GM10266 (cell line): ENCODE measurements at regions not wholly inside any gene's neighbourhood (a gene's known extent, or its start where the extent isn't known, plus 50 kb on each side); places are given as distances from the start of the nearest gene placed in this dataset.

Experiments used
- DNase-seq: peaks from one replicate; pipeline ENCODE4 v3.0.0; 2012; ENCODE audit errors: extremely low spot score
- CTCF ChIP-seq: IDR thresholded peaks from 2 replicates; pipeline ENCODE4 v1.5.1; 2012; ENCODE audit warnings: mild to moderate bottlenecking, low read depth; ENCODE audit not compliant: control insufficient read depth, insufficient read depth; ENCODE audit errors: missing control alignments

- DNase-seq = no peak
- TF ChIP-seq CTCF = no peak
Measured at GRCh38 chr7:34406848-34407530, 251.0 kb upstream of the NPSR1 start.

GRCh38 chr7:34407586-34407985 is 250.4 kb upstream of the NPSR1 start:
- no peak for DNase-seq
- TF ChIP-seq CTCF = no peak

DNA sequence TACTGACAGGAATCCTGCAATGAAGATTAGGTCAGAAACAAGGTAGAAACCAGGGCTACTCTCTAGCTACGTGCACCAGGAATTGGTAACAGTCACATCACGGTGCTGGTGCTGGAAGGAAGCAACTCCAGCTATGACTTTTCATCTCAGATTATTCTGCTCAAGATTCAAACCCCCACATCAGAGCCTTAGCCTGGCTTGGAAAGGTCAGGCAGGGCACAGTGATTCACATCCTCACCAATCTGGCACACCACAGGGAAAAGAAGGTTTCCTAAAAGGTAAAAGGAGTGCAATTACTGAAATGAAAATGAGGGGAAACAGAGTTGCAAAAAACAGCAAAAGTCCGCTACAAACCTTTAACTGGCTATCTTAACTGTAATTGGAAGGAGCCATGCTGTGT is 240.2 kb upstream of the NPSR1 start:
- no peak for DNase-seq
- TF ChIP-seq CTCF = no peak

DNA sequence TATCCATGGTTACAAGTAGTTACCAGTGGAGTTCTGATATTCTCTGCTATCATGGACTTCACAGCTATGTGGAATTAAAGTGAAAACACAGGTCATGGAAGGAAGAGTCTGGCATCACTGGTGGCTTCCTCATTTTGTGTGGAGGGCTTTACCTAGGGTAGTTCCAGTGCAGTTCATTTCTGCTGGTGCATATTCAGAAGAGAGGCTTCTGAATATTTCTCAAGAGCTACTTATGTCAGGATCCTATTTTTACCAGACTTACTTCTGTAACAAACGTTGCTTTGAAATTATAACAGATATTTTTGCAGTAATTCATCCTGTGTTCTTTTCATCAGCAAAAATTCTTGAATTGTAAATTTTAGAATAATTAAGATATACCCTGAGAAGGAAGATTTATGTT is 236.5 kb upstream of the NPSR1 start:
- DNase-seq = no peak
- TF ChIP-seq CTCF = no peak

- DNase-seq = no peak
- TF ChIP-seq CTCF = no peak
Measured at GRCh38 chr7:34425194-34425593, 232.8 kb upstream of the NPSR1 start.

- no peak for DNase-seq
- TF ChIP-seq CTCF = no peak
Measured at GRCh38 chr7:34425631-34426384, 232.2 kb upstream of the NPSR1 start.

- peak; percentile 30 for TF ChIP-seq CTCF
- peak; percentile 4 for DNase-seq
Measured at GRCh38 chr7:34430456-34430855, 227.6 kb upstream of the NPSR1 start.
